Stimulated activated naive CD8-positive, alpha-beta T cell treated with anti-CD3 and anti-CD28 coated beads, Interleukin-15, amount 100 ng/mL, for 72 hours (primary cell): ENCODE measurements at regions not wholly inside any gene's neighbourhood (a gene's known extent, or its start where the extent isn't known, plus 50 kb on each side); places are given as distances from the start of the nearest gene placed in this dataset.
A peak's percentile ranks its signal among the peaks of the same experiment; 100 is the strongest.

Experiments
- ATAC-seq: fragments of 150-1000 bp; cut with Tn5 transposase; 2 replicates; pipeline ENCODE4 v1.10.0; 2021; ENCODE audit warnings: mild to moderate bottlenecking, moderate library complexity
- DNase-seq, 2 donors: peaks; one replicate each; pipeline ENCODE4 v3.0.0; 2021 to 2022
- H3K27ac Mint-ChIP-seq, 2 donors: one replicate each; pipeline ENCODE4 v1.8.0; 2022; ENCODE audit warnings: mild to moderate bottlenecking in 2 of 2, mixed read lengths in 2 of 2, moderate library complexity in 2 of 2
- H3K27me3 Mint-ChIP-seq: one replicate; pipeline ENCODE4 v1.8.0; 2022; ENCODE audit warnings: mixed read lengths
- H3K4me1 Mint-ChIP-seq: one replicate; pipeline ENCODE4 v1.8.0; 2022; ENCODE audit warnings: mild to moderate bottlenecking, mixed read lengths
- H3K4me3 Mint-ChIP-seq, 2 donors: one replicate each; pipeline ENCODE4 v1.8.0; 2022; ENCODE audit warnings: mild to moderate bottlenecking in 2 of 2, mixed read lengths in 2 of 2, moderate library complexity in 1 of 2
- H3K9me3 Mint-ChIP-seq, 2 donors: one replicate each; pipeline ENCODE4 v1.8.0; 2022; ENCODE audit warnings: mixed read lengths in 2 of 2

DNA sequence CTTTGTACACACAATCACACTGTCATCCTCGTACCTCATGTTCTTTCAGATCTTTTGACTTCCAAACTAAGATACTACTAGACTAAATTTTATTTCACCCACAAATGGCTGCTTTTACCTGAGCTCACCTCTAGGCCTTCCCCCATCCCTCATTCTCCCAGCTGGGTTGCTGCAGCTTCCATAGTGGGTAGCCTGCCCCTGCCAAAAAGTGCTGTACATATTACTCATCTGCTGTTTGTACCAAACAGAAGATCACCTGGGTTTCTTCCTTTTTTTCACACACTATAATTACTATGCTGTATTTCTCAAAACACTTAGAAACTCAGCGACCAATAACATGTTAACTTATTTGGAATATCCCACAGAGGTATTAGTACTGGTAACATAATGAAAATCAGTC lies 267.6 kb upstream of the PRDM1 start:
- ATAC-seq, result no peak
- Mint-ChIP-seq H3K9me3 (peaks cover 0 to 5% of the 10 kb centered on the region in 2 donors), H3K27ac (no peak overlapping the region), H3K27me3 (peaks cover 48% of the 10 kb centered on the region), H3K4me1 (no peaks in the 10 kb centered on the region), H3K4me3 (no peak overlapping the region)
- no peak for DNase-seq

DNA sequence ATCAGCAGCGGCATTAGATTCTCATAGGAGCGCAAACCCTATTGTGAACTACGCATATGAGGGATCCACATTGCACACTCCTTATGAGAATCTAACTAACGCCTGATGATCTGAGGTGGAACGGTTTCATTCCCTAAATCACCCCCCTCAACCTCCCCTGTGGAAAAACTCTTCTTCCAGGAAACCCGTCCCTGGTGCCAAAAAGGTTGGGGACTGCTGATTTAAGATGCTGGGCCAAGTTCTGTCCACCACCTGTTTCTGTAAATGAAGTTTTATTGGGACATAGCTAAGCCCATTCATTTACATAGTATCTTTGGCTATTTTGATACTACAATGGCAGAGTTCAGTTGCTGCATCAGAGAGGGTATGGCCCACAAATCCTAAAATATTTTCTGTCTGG lies 268.2 kb upstream of the PRDM1 start:
- DNase-seq (no peak), ATAC-seq (no peak)
- no peaks in the 10 kb centered on the region for H3K4me1 Mint-ChIP-seq
- peaks cover 51% of the 10 kb centered on the region for H3K27me3 Mint-ChIP-seq
- peaks cover 0 to 5% of the 10 kb centered on the region in 2 donors for H3K9me3 Mint-ChIP-seq
- H3K27ac Mint-ChIP-seq, result no peak overlapping the region
- H3K4me3 Mint-ChIP-seq, result no peak overlapping the region

DNA sequence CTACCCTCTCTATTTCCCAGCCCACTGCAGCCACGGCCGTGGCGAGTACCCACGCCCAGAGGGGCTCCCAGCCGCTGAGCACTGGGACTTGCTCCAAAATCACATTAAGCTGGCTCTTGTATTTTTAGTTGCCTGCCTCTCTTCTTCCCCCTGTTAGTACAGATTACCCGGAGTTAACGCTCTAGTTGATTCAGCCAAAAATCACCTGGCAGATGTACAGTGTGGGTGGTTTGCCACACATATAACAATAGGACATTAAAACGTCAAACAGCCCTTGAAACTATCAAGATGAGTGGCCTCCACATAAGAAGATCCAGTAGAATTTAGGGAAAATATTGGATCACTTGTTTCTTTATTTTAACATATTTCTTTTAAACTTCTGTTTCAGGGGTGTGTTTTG lies 268.8 kb upstream of the PRDM1 start:
- H3K4me3 Mint-ChIP-seq, result no peak overlapping the region
- no peak for ATAC-seq
- peaks cover 51% of the 10 kb centered on the region for H3K27me3 Mint-ChIP-seq
- H3K9me3 Mint-ChIP-seq, result peaks cover 0 to 5% of the 10 kb centered on the region in 2 donors
- H3K27ac Mint-ChIP-seq, result peak overlapping the region in 1 of 2 donors; percentile 3
- no peak for DNase-seq
- H3K4me1 Mint-ChIP-seq, result no peaks in the 10 kb centered on the region

DNA sequence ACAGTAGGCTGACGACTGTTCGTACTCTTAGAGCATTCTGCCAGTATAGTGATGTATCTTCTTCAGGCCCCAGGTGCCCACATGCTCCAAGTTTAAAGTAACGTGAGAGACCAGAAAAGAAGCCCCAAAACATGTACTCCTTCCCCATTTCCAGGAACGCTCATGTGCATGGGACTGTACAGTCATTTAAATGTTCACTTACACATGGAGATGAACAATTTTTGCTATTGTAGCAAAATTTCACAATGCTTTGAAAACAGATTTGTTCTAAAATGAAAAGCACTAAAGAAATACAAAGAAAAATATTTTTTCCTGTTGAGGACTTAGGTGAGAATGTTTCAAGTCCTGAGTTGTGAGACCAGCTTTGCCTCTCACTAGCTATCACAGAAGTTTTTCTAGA lies 269.3 kb upstream of the PRDM1 start:
- peaks cover 51% of the 10 kb centered on the region for H3K27me3 Mint-ChIP-seq
- H3K4me3 Mint-ChIP-seq, result no peak overlapping the region
- ATAC-seq, result no peak
- no peak overlapping the region for H3K27ac Mint-ChIP-seq
- peaks cover 0 to 4% of the 10 kb centered on the region in 2 donors for H3K9me3 Mint-ChIP-seq
- DNase-seq, result no peak
- no peaks in the 10 kb centered on the region for H3K4me1 Mint-ChIP-seq

DNA sequence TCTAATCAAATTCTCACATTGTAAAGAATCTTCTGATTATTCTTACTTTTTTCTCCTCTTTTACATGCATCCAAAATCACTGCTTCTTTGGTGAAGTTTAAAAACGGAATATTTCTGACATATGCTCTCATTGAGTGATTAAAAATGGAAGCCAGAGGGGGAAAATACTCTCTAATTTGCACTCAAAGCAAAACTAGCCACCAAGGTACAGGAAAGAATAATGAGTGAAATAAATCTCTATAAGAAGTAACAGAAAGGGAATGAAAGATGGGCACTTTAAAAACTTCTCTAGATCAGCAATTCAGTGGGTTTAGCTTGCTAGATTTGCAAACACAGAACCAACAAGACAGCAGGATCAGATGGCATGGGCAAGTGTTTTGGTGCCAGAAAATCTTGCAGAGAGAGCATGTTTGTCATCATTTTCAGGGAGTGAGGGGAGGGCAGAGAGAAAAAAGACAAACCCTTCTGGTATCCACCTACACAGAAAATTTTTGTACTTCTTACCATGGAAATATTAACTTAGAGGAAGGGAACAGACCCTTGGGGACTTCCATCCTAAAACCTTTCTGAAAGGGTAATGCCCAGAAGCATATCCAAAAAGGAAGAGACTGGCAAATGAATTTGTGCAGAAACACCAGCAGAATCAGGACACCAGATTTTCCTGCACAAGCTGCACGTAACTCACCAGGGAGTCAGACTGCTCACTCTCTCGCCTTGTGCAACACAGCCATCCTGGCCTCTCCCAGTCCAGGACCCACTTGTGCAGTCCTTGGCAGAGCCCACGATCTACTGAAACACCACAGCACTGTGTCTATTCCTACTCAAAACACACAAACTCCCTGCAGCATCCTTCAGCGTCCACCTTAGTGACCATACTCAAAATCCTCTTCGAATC lies 270.2 kb upstream of the PRDM1 start:
- ATAC-seq, result no peak
- H3K27me3 Mint-ChIP-seq, result peaks cover 51% of the 10 kb centered on the region
- DNase-seq, result no peak
- no peak overlapping the region for H3K27ac Mint-ChIP-seq
- H3K4me3 Mint-ChIP-seq, result no peak overlapping the region
- peaks cover under 1% of the 10 kb centered on the region for H3K4me1 Mint-ChIP-seq
- no peaks in the 10 kb centered on the region for H3K9me3 Mint-ChIP-seq

DNA sequence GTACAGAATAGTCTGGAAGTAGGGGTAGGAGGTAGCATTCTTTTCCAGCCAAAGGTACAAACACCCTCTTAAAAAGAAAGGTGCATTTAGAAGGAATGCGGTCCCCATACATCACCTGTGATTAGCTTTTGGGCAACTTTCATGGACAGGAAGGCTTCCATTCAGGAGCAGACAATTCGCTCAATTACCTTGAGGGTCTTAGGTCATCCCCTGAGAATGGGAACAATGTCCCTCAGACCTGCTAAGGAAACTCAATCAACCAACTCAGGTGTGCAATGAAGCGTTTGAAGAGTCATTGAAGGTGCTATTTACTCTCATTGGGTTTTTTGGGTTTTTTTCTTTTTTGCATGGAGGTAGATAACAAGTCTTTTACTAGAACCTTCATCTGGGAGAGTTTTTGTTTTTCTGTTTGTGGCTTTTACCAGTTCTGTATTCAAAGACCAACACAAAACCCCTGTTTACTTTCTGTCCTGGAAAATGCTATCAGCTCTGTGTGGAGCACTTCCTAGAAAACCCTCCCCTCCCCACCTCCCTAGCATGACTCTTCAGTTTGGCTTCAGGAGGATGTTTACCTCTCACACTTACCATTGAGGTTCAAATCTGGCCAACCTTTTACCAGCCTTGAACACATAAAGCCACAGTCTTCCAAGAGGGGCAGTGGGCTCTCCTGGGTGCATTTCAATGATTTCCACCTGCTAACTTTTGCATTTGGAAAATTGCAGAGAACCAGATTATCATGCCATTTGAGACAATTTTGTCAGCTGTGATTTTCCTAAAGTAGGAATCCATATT lies 271.2 kb upstream of the PRDM1 start:
- peaks cover 10% of the 10 kb centered on the region for H3K4me1 Mint-ChIP-seq
- ATAC-seq (no peak), DNase-seq (no peak)
- H3K9me3 Mint-ChIP-seq, result no peaks in the 10 kb centered on the region
- peaks cover 44% of the 10 kb centered on the region for H3K27me3 Mint-ChIP-seq
- no peak overlapping the region for H3K4me3 Mint-ChIP-seq
- no peak overlapping the region for H3K27ac Mint-ChIP-seq

DNA sequence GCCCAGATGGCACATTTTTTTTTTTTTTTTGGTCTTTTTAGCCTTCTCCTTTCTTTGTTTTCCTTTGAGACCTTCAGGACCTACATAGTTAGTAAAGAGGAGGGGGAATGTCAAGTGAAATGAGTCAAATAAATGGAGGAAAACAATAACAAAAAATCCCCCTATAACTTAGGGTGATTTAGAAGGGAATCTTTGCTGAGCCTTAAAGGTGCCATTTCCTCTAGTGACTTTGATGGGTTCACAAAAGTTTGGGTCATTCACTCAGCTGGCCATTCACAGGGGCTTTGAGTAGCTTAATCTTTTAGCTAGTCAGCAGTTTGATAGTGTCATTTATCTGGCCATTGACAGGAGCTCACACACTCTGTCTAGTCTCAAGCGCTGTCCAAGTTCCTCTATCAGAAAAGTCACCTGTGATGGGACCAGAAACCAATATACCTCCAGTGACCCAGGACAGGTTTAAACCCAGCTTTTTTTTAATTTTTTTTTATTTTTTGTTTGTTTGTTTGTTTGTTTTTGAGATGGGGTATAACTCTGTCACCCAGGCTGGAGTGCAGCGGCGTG lies 275.1 kb upstream of the PRDM1 start:
- no peak overlapping the region for H3K4me3 Mint-ChIP-seq
- H3K27ac Mint-ChIP-seq, result no peak overlapping the region
- no peak for ATAC-seq
- no peak for DNase-seq
- H3K9me3 Mint-ChIP-seq, result no peaks in the 10 kb centered on the region
- H3K4me1 Mint-ChIP-seq, result peaks cover 28% of the 10 kb centered on the region
- H3K27me3 Mint-ChIP-seq, result peaks cover 33% of the 10 kb centered on the region

DNA sequence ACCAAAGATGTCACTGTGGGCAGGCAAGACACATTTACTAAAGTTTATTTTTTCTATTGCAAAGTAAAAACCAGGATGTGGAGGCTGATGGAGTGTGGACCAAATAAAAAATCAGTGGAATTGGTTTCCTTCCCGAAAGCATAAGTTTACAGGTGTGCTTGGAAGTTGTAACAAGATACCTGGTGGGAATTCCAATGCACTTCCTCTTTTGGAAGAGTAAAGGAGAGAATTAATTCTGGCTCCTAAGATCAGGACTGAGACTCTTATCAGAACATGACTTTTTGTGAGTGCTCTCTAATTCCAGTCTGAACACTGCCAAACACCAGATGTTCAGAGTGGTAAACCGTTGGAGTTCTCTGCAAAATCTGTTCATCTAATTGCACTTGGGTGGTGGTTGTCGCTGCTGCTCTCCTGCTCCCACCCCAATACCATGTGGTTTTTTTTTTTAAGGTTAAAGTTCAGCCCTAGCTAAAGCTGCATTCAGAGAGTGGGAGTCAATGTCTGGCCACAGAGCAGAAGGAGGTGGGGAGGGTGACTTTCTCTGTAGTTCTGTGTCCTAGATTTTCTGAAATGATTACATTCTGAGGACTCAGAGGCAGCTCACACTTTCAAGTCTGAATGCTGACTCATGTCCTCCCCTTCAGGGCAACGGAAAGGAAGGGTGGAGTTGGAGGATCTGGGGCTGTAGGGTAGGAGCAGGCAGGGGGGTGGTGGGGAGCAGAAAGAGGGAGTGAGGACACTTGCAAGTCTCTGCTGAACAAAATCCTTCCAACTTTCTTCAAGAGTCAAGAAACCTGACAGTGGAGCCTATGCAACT lies 275.8 kb upstream of the PRDM1 start:
- Mint-ChIP-seq H3K27me3 (peaks cover 26% of the 10 kb centered on the region), H3K27ac (peak overlapping the region in 1 of 2 donors; percentile 55), H3K4me3 (peak overlapping the region; percentile 0 to 45), H3K4me1 (peaks cover 28% of the 10 kb centered on the region), H3K9me3 (no peaks in the 10 kb centered on the region)
- peak; percentile 91 for ATAC-seq
- peak in 1 of 2 donors; percentile 49 for DNase-seq

DNA sequence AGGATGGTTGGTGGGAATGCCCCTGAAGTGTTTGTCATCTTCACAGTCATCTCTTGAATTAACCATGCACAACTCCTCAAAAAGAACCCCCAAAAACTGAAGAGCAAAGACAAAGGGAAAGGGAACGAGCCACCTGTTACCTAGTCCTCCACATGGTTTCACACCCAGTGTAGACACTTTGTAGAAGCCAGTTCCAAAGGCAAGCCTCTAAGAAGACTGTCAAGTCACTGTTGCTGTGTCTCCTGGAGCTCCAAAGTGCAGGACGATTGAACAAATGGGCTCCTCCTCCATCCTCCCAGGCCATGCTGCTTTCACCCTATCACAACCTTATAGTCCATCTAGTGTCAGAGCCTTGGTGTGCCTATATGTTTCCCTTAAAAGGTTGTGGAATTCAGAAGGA lies 277.6 kb upstream of the PRDM1 start:
- no peak overlapping the region for H3K27ac Mint-ChIP-seq
- peaks cover 15% of the 10 kb centered on the region for H3K27me3 Mint-ChIP-seq
- ATAC-seq, result no peak

DNA sequence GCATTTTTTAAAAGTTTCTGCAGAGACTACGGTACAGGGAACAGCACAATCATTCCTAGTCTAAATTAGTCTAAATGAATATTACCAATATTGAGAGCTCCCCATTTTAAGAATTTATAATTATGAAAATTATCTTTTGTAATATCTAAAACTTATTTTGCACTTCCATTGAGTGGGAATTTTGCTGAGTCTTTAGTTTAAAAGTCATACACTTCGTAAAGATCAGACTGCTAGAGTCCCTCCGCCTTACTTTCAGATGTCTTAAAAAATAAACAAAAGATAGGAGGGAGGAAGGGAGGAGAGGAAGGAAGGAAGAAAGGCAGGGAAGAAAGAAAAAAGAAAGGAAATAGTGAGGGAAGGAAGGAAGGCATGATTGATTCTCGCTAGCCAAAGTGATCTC lies 278.2 kb upstream of the PRDM1 start:
- ATAC-seq, result no peak
- DNase-seq, result no peak
- H3K27me3 Mint-ChIP-seq, result peaks cover 12% of the 10 kb centered on the region
- no peaks in the 10 kb centered on the region for H3K9me3 Mint-ChIP-seq
- H3K4me3 Mint-ChIP-seq, result no peak overlapping the region
- no peak overlapping the region for H3K27ac Mint-ChIP-seq
- H3K4me1 Mint-ChIP-seq, result peaks cover 28% of the 10 kb centered on the region

More for the DNA sequence above, 277.6 kb upstream of the PRDM1 start:
- Mint-ChIP-seq H3K4me1 (peaks cover 28% of the 10 kb centered on the region), H3K4me3 (no peak overlapping the region), H3K9me3 (no peaks in the 10 kb centered on the region)
- DNase-seq, result no peak

DNA sequence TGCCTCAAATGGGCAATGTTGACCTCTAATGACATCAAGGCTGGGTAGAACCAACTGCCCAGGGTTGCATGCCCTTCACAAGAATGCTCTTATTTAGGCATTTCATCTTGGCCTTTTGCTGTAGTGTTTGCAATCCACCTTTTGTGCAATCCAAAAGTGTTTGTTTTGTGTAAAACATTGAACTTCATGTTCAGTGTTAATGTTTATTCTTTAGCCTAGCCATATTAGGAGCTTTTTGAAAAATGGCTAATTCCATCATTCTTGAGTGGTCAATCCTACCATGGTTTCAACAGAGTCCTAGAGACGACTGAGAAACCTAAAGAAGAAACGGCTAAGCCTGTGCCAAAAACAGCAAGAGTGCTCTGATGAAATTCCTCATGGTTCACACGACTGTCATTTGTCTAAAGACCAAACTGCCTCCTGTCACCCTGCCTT lies 279.6 kb upstream of the PRDM1 start:
- Mint-ChIP-seq H3K4me1 (peaks cover 28% of the 10 kb centered on the region), H3K27me3 (peaks cover 12% of the 10 kb centered on the region), H3K4me3 (no peak overlapping the region), H3K27ac (no peak overlapping the region), H3K9me3 (no peaks in the 10 kb centered on the region)
- DNase-seq (no peak), ATAC-seq (no peak)

DNA sequence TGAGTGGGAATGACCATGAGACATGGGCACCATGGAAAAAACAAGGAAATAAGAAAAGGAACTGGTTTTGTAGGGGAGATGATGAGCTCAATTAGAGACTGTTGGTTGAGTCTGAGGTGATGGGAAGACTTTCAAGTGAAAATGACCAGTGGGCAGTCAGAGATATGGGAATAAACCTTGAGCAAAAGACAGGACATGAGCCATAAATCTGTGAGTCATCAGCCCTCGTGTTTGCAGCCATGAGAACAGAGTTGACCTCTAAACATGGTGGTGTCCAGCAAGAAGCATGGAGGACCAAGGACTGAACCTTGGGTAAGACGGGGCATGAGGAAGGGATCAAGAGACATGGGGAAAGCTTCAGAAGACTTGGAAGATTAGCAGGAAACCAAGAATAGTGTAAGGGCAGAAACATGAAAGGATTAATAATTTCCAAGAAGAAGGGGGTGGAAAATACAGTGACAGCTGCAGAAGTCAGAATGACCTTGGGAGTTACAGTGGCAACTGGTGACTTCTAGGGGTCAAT lies 280.6 kb upstream of the PRDM1 start:
- no peaks in the 10 kb centered on the region for H3K9me3 Mint-ChIP-seq
- H3K27ac Mint-ChIP-seq, result no peak overlapping the region
- no peak overlapping the region for H3K4me3 Mint-ChIP-seq
- DNase-seq (no peak), ATAC-seq (no peak)
- peaks cover 12% of the 10 kb centered on the region for H3K27me3 Mint-ChIP-seq
- peaks cover 24% of the 10 kb centered on the region for H3K4me1 Mint-ChIP-seq

DNA sequence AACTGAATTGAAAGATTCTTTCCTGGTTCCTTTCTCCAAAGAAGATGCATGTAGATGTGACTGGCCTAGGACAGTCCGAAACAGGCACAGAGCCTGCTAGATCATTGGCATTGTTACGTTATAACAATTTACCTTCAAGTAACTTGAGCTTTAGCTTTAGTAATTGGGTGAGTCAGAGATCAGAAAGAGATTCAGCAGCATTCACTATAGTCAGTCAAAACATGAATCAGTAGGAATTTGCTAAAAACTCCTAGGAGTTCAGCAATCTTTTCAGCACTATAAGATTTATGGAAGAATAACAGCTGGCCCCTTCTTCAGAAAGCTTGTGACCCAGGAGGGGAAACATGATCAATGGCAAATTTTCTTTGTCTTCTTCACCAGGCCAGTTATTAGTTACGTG lies 281.7 kb upstream of the PRDM1 start:
- Mint-ChIP-seq H3K27me3 (peaks cover 12% of the 10 kb centered on the region), H3K9me3 (no peaks in the 10 kb centered on the region), H3K27ac (no peak overlapping the region), H3K4me3 (no peak overlapping the region), H3K4me1 (peaks cover 18% of the 10 kb centered on the region)
- no peak for DNase-seq
- ATAC-seq, result no peak

DNA sequence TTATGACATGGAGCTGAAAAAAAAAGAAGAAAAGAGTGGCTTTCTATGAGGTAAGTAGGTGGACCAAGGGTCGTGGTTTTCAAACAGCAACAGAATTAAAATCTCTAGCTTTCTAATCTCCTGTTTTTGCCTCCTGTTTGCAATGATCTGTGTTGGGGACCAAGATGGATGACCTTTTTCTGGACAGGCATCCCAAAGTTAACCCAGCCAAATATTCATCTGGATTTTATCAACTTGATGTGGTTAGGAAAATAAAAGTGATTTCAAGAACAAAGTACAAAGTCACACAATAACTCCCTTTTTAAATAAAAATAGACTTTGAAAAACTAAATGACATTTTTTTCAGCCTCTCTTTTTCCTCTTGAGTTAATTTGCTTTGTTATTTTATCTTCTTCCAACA lies 282.1 kb upstream of the PRDM1 start:
- H3K4me1 Mint-ChIP-seq, result peaks cover 14% of the 10 kb centered on the region
- DNase-seq (no peak), ATAC-seq (no peak)
- no peaks in the 10 kb centered on the region for H3K9me3 Mint-ChIP-seq
- H3K27me3 Mint-ChIP-seq, result peaks cover 12% of the 10 kb centered on the region
- no peak overlapping the region for H3K27ac Mint-ChIP-seq
- no peak overlapping the region for H3K4me3 Mint-ChIP-seq

DNA sequence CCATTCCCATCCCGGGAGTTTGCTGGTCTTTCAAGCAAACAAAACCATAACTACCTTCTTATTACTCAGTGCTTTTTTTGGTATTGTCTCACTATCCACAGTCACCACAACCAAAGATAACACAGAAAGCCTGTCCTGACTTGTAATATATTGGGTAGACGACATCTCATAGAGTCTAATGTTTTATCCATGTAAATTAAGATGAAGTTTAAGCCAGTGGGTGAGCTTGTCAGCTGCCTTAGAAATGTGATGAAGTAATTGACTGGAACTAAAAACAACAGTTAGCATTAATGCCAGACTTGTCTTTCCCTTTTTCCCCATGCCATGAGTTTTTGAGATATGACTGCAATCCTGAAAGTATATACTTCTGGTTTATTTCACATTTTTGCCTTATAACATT lies 282.7 kb upstream of the PRDM1 start:
- Mint-ChIP-seq H3K4me1 (peaks cover 12% of the 10 kb centered on the region), H3K27ac (no peak overlapping the region), H3K27me3 (peaks cover 11% of the 10 kb centered on the region), H3K4me3 (no peak overlapping the region), H3K9me3 (no peaks in the 10 kb centered on the region)
- ATAC-seq, result no peak
- no peak for DNase-seq
